HEK293T (cell line): ENCODE measurements at regions not wholly inside any gene's neighbourhood (a gene's known extent, or its start where the extent isn't known, plus 50 kb on each side); places are given as distances from the start of the nearest gene placed in this dataset.

Experiments
- CTCF ChIA-PET: fragments of 350-600 bp; formaldehyde crosslinking; extraction: SDS; loops from one replicate; lab custom pipeline; 2021; ENCODE audit warnings: antibody characterized with exemption, inconsistent platforms; lab: Yijun Ruan, JAX
- POLR2A ChIA-PET: fragments of 350-600 bp; formaldehyde crosslinking; extraction: SDS; loops from one replicate; lab custom pipeline; 2020; ENCODE audit warnings: antibody characterized with exemption, inconsistent platforms; lab: Yijun Ruan, JAX
- DNase-seq: peaks from one replicate; pipeline ENCODE4 v3.0.0; 2012; ENCODE audit warnings: mixed read lengths; ENCODE audit errors: extremely low spot score
- ARNT ChIP-seq: fragments of 450-650 bp; IDR thresholded peaks from 2 replicates; pipeline ENCODE4 v1.6.1; 2017; ENCODE audit warnings: mild to moderate bottlenecking
- BHLHE40 ChIP-seq: fragments of 450-650 bp; IDR thresholded peaks from 2 replicates; pipeline ENCODE4 v1.6.1; 2016; ENCODE audit warnings: mild to moderate bottlenecking, moderate library complexity, borderline replicate concordance
- CTBP1 ChIP-seq: fragments of 450-650 bp; IDR thresholded peaks from 2 replicates; pipeline ENCODE4 v1.6.1; 2016; ENCODE audit warnings: borderline replicate concordance
- ELF4 ChIP-seq: fragments of 450-650 bp; IDR thresholded peaks from 2 replicates; pipeline ENCODE4 v1.6.1; 2017; ENCODE audit warnings: antibody characterized with exemption
- FOXA1 ChIP-seq: fragments of 450-650 bp; IDR thresholded peaks from 2 replicates; pipeline ENCODE4 v1.6.1; 2016; ENCODE audit warnings: mild to moderate bottlenecking
- FOXK2 ChIP-seq: fragments of 450-650 bp; IDR thresholded peaks from 2 replicates; pipeline ENCODE4 v1.6.1; 2016; ENCODE audit warnings: mild to moderate bottlenecking
- FOXM1 ChIP-seq: fragments of 450-650 bp; IDR thresholded peaks from 2 replicates; pipeline ENCODE4 v1.6.1; 2017; ENCODE audit warnings: mild to moderate bottlenecking, borderline replicate concordance
- HDGF ChIP-seq: fragments of 450-650 bp; IDR thresholded peaks from 2 replicates; pipeline ENCODE4 v1.6.1; 2017; ENCODE audit warnings: antibody characterized with exemption, borderline replicate concordance
- L3MBTL2 ChIP-seq: fragments of 450-650 bp; conservative IDR thresholded peaks from 2 replicates; pipeline ENCODE4 v1.6.1; 2016; ENCODE audit warnings: mild to moderate bottlenecking
- LEF1 ChIP-seq: fragments of 450-650 bp; IDR thresholded peaks from 2 replicates; pipeline ENCODE4 v1.6.1; 2017; ENCODE audit warnings: mild to moderate bottlenecking, borderline replicate concordance
- NFRKB ChIP-seq: fragments of 450-650 bp; IDR thresholded peaks from 2 replicates; pipeline ENCODE4 v1.6.1; 2016; ENCODE audit warnings: mild to moderate bottlenecking, moderate library complexity
- SP1 ChIP-seq: fragments of 450-650 bp; IDR thresholded peaks from 2 replicates; pipeline ENCODE4 v1.6.1; 2017
- SUZ12 ChIP-seq: fragments of 450-650 bp; IDR thresholded peaks from 2 replicates; pipeline ENCODE4 v1.6.1; 2016; ENCODE audit warnings: mild to moderate bottlenecking
- TARDBP ChIP-seq: fragments of 450-650 bp; IDR thresholded peaks from 2 replicates; pipeline ENCODE4 v1.6.1; 2016
- ZNF384 ChIP-seq: fragments of 450-650 bp; IDR thresholded peaks from 2 replicates; pipeline ENCODE4 v1.6.1; 2016
- TF ChIP-seq, protein P1 (sequence below): fragments of 450-650 bp; IDR thresholded peaks from 2 replicates; pipeline ENCODE4 v1.6.1; 2016

GRCh38 chr9:27800159-27800558 lies 226.9 kb upstream of the C9orf72 start:
- DNase-seq, result no peak
- CTCF ChIA-PET, result no interaction called here
- POLR2A ChIA-PET, result no interaction called here
- TF ChIP-seq ZNF384, result no peak
- TF ChIP-seq NFRKB, result no peak
- no peak for TF ChIP-seq FOXA1
- TF ChIP-seq SP1, result no peak
- TF ChIP-seq FOXM1, result no peak
- TF ChIP-seq LEF1, result no peak
- no peak for TF ChIP-seq CTBP1
- no peak for TF ChIP-seq ELF4
- TF ChIP-seq FOXK2, result no peak

DNA sequence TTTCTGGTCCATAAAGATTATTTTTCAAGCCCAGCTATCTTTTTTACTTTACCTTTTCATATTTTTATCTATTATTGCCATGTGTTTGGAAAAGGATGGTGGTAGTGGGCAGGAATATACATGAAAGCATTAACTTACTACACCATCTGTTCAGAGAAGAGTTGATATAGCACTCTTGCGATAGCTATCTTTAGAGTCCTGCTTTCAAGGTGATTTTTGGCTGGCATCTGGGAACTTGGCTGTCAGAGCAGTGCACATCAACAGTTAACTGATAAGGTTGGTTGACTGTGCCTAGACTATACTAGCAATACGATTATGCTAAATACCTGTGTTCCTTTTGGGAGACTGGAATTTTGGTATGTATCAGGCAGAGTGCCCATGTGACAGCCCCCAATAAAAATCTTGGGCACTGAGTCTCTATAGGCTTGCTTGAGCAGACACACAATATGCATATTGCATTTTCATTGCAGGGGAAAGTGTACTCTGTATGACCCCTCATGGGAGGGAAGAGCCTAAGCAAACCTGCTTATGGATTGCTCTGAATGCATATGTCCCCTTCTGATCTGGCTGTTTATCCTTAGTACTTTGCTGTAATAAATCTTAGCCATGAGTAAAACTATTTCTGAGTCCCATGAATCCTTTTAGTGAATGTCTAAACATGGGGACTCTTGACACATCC lies 227.6 kb upstream of the C9orf72 start:
- CTCF ChIA-PET, result no interaction called here
- no peak for DNase-seq
- POLR2A ChIA-PET, result no interaction called here
- TF ChIP-seq FOXM1 (no peak), HDGF (no peak), BHLHE40 (no peak), SUZ12 (no peak), SP1 (no peak), TARDBP (no peak), FOXA1 (no peak), ZNF384 (no peak), ELF4 (no peak), FOXK2 (no peak), L3MBTL2 (no peak), NFRKB (no peak)

DNA sequence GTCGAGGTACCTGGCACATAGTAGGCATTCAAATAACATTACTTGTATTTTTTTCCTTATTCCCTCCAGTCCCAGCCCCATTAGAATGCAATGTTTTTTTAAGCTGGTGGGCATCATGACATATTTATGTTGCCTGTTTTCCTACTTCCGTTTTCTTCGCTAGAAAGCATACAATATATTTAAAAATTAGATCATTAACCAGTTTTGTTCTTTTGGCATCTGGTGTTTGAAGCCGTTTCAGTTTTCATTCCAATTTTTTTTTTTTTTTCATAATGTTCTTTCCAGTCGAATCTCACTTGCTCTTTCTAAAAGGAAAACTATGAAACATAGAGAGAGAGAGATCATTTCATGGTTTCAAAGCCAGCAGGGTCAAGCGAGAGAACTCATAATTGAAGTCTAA lies 228.3 kb upstream of the C9orf72 start:
- no peak for TF ChIP-seq SUZ12
- TF ChIP-seq CTBP1, result no peak
- no peak for TF ChIP-seq LEF1
- no peak for TF ChIP-seq FOXM1
- TF ChIP-seq HDGF, result no peak
- TF ChIP-seq ZNF384, result no peak
- TF ChIP-seq, protein P1, sequence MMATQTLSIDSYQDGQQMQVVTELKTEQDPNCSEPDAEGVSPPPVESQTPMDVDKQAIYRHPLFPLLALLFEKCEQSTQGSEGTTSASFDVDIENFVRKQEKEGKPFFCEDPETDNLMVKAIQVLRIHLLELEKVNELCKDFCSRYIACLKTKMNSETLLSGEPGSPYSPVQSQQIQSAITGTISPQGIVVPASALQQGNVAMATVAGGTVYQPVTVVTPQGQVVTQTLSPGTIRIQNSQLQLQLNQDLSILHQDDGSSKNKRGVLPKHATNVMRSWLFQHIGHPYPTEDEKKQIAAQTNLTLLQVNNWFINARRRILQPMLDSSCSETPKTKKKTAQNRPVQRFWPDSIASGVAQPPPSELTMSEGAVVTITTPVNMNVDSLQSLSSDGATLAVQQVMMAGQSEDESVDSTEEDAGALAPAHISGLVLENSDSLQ, result no peak
- no peak for TF ChIP-seq ELF4
- TF ChIP-seq ARNT, result no peak
- TF ChIP-seq TARDBP, result no peak
- TF ChIP-seq BHLHE40, result no peak
- ChIA-PET POLR2A (no interaction called here), CTCF (no interaction called here)
- no peak for DNase-seq

GRCh38 chr9:27802418-27802817 lies 229.1 kb upstream of the C9orf72 start:
- ChIA-PET POLR2A (no interaction called here), CTCF (no interaction called here)
- no peak for DNase-seq
- TF ChIP-seq TARDBP (no peak), ARNT (no peak), BHLHE40 (no peak), L3MBTL2 (no peak), NFRKB (no peak)

DNA sequence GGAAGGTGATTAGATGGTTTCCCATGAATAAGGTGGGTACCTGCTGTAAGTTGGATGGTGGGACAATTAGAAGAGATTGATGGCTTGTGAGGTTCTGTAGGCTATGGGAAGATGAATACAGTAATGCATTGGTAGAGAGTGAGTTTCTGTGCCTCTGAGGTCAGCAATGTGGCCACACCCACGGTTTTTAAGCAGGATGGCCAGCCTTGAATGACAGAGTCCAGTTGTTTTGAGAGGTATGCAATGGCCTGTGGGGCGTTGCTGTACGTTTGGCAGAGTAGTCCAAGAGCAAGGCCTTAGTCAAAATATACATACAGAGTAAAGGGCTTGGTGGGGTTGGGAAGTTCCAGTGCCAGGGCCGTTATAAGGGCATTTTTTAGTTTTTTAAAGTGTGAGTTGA lies 235.6 kb upstream of the C9orf72 start:
- TF ChIP-seq CTBP1 (no peak), SUZ12 (no peak), SP1 (no peak), FOXM1 (no peak), LEF1 (no peak), FOXK2 (no peak), ARNT (no peak), HDGF (no peak), L3MBTL2 (no peak), ZNF384 (no peak), BHLHE40 (no peak), NFRKB (no peak), FOXA1 (no peak), TARDBP (no peak), ELF4 (no peak)
- TF ChIP-seq, protein P1, result no peak
- POLR2A ChIA-PET, result no interaction called here
- CTCF ChIA-PET, result no interaction called here
- no peak for DNase-seq

DNA sequence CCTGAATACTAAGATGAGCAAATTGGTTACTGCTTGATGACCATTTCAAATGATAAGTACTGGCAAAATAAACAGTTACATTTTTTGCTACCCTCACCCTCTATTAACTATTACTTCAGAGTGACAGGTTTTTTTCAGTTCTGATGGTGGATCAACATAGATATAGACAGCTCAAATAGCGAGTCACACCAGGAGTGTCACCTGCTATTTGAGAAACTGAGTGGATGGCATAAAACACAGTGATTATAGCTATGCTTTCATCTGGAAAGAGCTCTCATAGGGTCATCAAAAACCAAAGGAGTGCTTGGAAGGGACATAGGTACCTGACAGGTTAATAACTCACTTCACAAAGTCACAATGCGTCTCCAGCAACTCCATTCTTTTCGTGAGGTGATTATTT lies 244.5 kb upstream of the C9orf72 start:
- DNase-seq, result no peak
- no peak for TF ChIP-seq TARDBP
- TF ChIP-seq BHLHE40, result no peak
- no peak for TF ChIP-seq HDGF
- TF ChIP-seq CTBP1, result no peak
- TF ChIP-seq SUZ12, result no peak
- TF ChIP-seq FOXM1, result no peak
- TF ChIP-seq ARNT, result no peak
- ChIA-PET CTCF (no interaction called here), POLR2A (no interaction called here)

- no peak for DNase-seq
- TF ChIP-seq SUZ12, result no peak
- no peak for TF ChIP-seq NFRKB
- no peak for TF ChIP-seq HDGF
- no peak for TF ChIP-seq CTBP1
- no peak for TF ChIP-seq FOXK2
- TF ChIP-seq LEF1, result no peak
- no peak for TF ChIP-seq FOXA1
- TF ChIP-seq L3MBTL2, result no peak
- TF ChIP-seq ZNF384, result no peak
- no peak for TF ChIP-seq TARDBP
- no peak for TF ChIP-seq FOXM1
- no peak for TF ChIP-seq SP1
- no peak for TF ChIP-seq BHLHE40
- TF ChIP-seq ELF4, result no peak
- no peak for TF ChIP-seq ARNT
- TF ChIP-seq, protein P1, result no peak
- ChIA-PET POLR2A (no interaction called here), CTCF (no interaction called here)
Observed at GRCh38 chr9:27818348-27818747, 245.1 kb upstream of the C9orf72 start.
